GM23338 (cell line): ENCODE measurements at regions not wholly inside any gene's neighbourhood (a gene's known extent, or its start where the extent isn't known, plus 50 kb on each side); places are given as distances from the start of the nearest gene placed in this dataset.

Experiments
- ATAC-seq: fragments of 200-7000 bp; cut with Tn5 transposase; 3 replicates; pipeline ENCODE4 v1.9.1; 2020
- DNase-seq: peaks from one replicate; pipeline ENCODE4 v3.0.0-alpha.2; 2015; ENCODE audit warnings: low spot score
- H2AFZ ChIP-seq: fragments of 200-600 bp; sonication (generic); 2 replicates; pipeline ENCODE4 v1.8.0; 2016; ENCODE audit warnings: antibody characterized with exemption, mild to moderate bottlenecking, moderate library complexity
- H3F3A ChIP-seq: fragments of 200-600 bp; sonication (generic); replicated peaks from 2 replicates; pipeline ENCODE4 v1.8.0; 2017; ENCODE audit warnings: antibody characterized with exemption, mixed run types, low read depth
- H3K27ac ChIP-seq: fragments of 200-600 bp; sonication (generic); 2 replicates; pipeline ENCODE4 v1.6.1; 2016; ENCODE audit warnings: low read depth
- H3K27me3 ChIP-seq: fragments of 200-600 bp; sonication (generic); 2 replicates; pipeline ENCODE4 v1.8.0; 2016; ENCODE audit warnings: mild to moderate bottlenecking, mixed run types, moderate library complexity; ENCODE audit not compliant: insufficient read depth
- H3K36me3 ChIP-seq: fragments of 200-600 bp; sonication (generic); 2 replicates; pipeline ENCODE4 v1.8.0; 2016; ENCODE audit warnings: mild to moderate bottlenecking; ENCODE audit not compliant: insufficient read depth
- H3K4me1 ChIP-seq: fragments of 200-600 bp; sonication (generic); 2 replicates; pipeline ENCODE4 v1.8.0; 2016; ENCODE audit warnings: mild to moderate bottlenecking, moderate library complexity; ENCODE audit not compliant: insufficient read depth
- H3K4me2 ChIP-seq: fragments of 200-600 bp; sonication (generic); 2 replicates; pipeline ENCODE4 v1.7.1; 2017; ENCODE audit warnings: mixed run types
- H3K4me3 ChIP-seq: fragments of 200-600 bp; sonication (generic); 2 replicates; pipeline ENCODE4 v1.6.1; 2016; ENCODE audit warnings: mixed run types
- H3K79me2 ChIP-seq: fragments of 200-600 bp; sonication (generic); replicated peaks from 2 replicates; pipeline ENCODE4 v1.8.0; 2017; ENCODE audit warnings: mild to moderate bottlenecking; ENCODE audit not compliant: insufficient read depth
- H3K9me2 ChIP-seq: fragments of 200-600 bp; sonication (generic); 2 replicates; pipeline ENCODE4 v1.8.0; 2017; ENCODE audit not compliant: insufficient read depth
- H4K20me1 ChIP-seq: fragments of 200-600 bp; sonication (generic); replicated peaks from 2 replicates; pipeline ENCODE4 v1.8.0; 2017; ENCODE audit warnings: mild to moderate bottlenecking; ENCODE audit not compliant: insufficient read depth
- H3K27ac Mint-ChIP-seq: 2 replicates; pipeline ENCODE4 v1.8.0; 2020; ENCODE audit warnings: inconsistent platforms, mild to moderate bottlenecking, moderate library complexity, mixed read lengths
- H3K27me3 Mint-ChIP-seq: 3 replicates; pipeline ENCODE4 v1.8.0; 2022; ENCODE audit warnings: low read depth, mild to moderate bottlenecking, moderate library complexity, mixed read lengths, inconsistent platforms; ENCODE audit not compliant: insufficient read depth, poor library complexity
- H3K36me3 Mint-ChIP-seq: 3 replicates; pipeline ENCODE4 v1.8.0; 2021; ENCODE audit warnings: low read depth, mild to moderate bottlenecking, inconsistent platforms, moderate library complexity, mixed read lengths
- H3K4me1 Mint-ChIP-seq: 3 replicates; pipeline ENCODE4 v1.8.0; 2020; ENCODE audit warnings: mild to moderate bottlenecking, inconsistent platforms, mixed read lengths
- H3K4me3 Mint-ChIP-seq: 3 replicates; pipeline ENCODE4 v1.8.0; 2021; ENCODE audit warnings: moderate library complexity, mild to moderate bottlenecking, inconsistent platforms, mixed read lengths
- H3K9me3 Mint-ChIP-seq: 3 replicates; pipeline ENCODE4 v1.8.0; 2020; ENCODE audit warnings: moderate library complexity, mild to moderate bottlenecking, inconsistent platforms, mixed read lengths
- CTCF ChIP-seq, 2 experiments: fragments of 200-600 bp in 1 of 2; sonication (generic) in 1 of 2; conservative IDR thresholded peaks; 2 replicates each; pipeline versions ENCODE4 v1.5.1 to v1.6.1; 2016 to 2017; ENCODE audit warnings: antibody characterized with exemption in 2 of 2, low read depth in 2 of 2, mild to moderate bottlenecking in 2 of 2, moderate library complexity in 1 of 2
- ETS1 ChIP-seq: IDR thresholded peaks from 2 replicates; pipeline ENCODE4 v1.6.1; 2016; ENCODE audit warnings: antibody characterized with exemption
- EZH2phosphoT487 ChIP-seq: fragments of 200-600 bp; sonication (generic); IDR thresholded peaks from one replicate; pipeline ENCODE4 v1.8.1; 2018; ENCODE audit warnings: antibody characterized with exemption; ENCODE audit not compliant: unreplicated experiment
- JUNB ChIP-seq: IDR thresholded peaks from one replicate; pipeline ENCODE4 v1.6.1; 2016; ENCODE audit warnings: antibody characterized with exemption; ENCODE audit not compliant: unreplicated experiment
- NANOG ChIP-seq: IDR thresholded peaks from 2 replicates; pipeline ENCODE4 v1.6.1; 2016; ENCODE audit warnings: antibody characterized with exemption, borderline replicate concordance
- POLR2AphosphoS5 ChIP-seq: IDR thresholded peaks from 2 replicates; pipeline ENCODE4 v1.6.1; 2016; ENCODE audit warnings: antibody characterized with exemption, low read depth
- REST ChIP-seq: IDR thresholded peaks from one replicate; pipeline ENCODE4 v1.6.1; 2018; ENCODE audit warnings: antibody characterized with exemption; ENCODE audit not compliant: unreplicated experiment
- ZNF114 ChIP-seq: fragments of 250-450 bp; sonication (Bioruptor Pico); IDR thresholded peaks from 2 replicates; pipeline ENCODE4 v1.5.0; 2020; ENCODE audit warnings: mild to moderate bottlenecking, moderate library complexity
- ZNF331 ChIP-seq: fragments of 250-450 bp; sonication (Bioruptor Pico); IDR thresholded peaks from 2 replicates; pipeline ENCODE4 v1.5.0; 2020; ENCODE audit warnings: low read depth, mild to moderate bottlenecking, moderate library complexity
- ZNF462 ChIP-seq: fragments of 250-450 bp; sonication (Bioruptor Pico); IDR thresholded peaks from 2 replicates; pipeline ENCODE4 v1.5.0; 2020; ENCODE audit warnings: mild to moderate bottlenecking, moderate library complexity

- TF ChIP-seq JUNB (no peak), POLR2AphosphoS5 (no peak), ZNF331 (CRISPR knock-in tag) (no peak), NANOG (no peak), CTCF (conservative IDR thresholded peaks at IDR 0.05; ENCODE audit: low read depth in 2 of 2) (no peak)
These were observed 208.4 kb upstream of the ZMIZ1 start (continued) for GRCh38 chr10:78860260-78860914.

- Histone ChIP-seq H3K4me3 (no peak overlapping the region), H3K4me1 (no peaks in the 10 kb centered on the region), H3F3A (no peaks in the 10 kb centered on the region), H3K79me2 (no peaks in the 10 kb centered on the region), H3K27me3 (no peaks in the 10 kb centered on the region), H3K9me2 (no peaks in the 10 kb centered on the region), H3K4me2 (no peak overlapping the region), H2AFZ (no peak overlapping the region), H4K20me1 (no peaks in the 10 kb centered on the region), H3K27ac (no peak overlapping the region), H3K36me3 (no peaks in the 10 kb centered on the region)
- Mint-ChIP-seq H3K4me1 (0 out of 3 replicates have a peak, but pooled peaks cover 2% of the 10 kb centered on the region), H3K9me3 (no peaks in the 10 kb centered on the region; the same call in 2 of the 3 replicates), H3K27ac (no peak overlapping the region), H3K36me3 (no peaks in the 10 kb centered on the region), H3K27me3 (peaks cover 6% of the 10 kb centered on the region), H3K4me3 (no peak overlapping the region)
- ATAC-seq = no peak
- no peak for DNase-seq
- TF ChIP-seq EZH2phosphoT487 (no peak), NANOG (no peak), ZNF114 (CRISPR knock-in tag) (no peak), JUNB (no peak), ETS1 (no peak), REST (no peak), ZNF462 (CRISPR knock-in tag) (no peak), POLR2AphosphoS5 (no peak)
These were observed 207.0 kb upstream of the ZMIZ1 start for GRCh38 chr10:78861529-78862327.
